IMR-90 (cell line): ENCODE measurements at regions not wholly inside any gene's neighbourhood (a gene's known extent, or its start where the extent isn't known, plus 50 kb on each side); places are given as distances from the start of the nearest gene placed in this dataset.

Experiments
- ATAC-seq: fragments of 200-7000 bp; cut with Tn5 transposase; 2 replicates; pipeline ENCODE4 v1.9.1; 2020; ENCODE audit warnings: low read depth, mild to moderate bottlenecking, moderate library complexity
- BruUV-seq: library from RNA; stranded (reverse); fragments of 400-500 nt; replicated peaks from 2 replicates; lab custom pipeline; 2021; lab: Mats Ljungman, UMichigan
- CTCF ChIA-PET: fragments of 300-600 bp; formaldehyde crosslinking; extraction: SDS; loops from one replicate; lab custom pipeline; 2021; ENCODE audit warnings: antibody characterized with exemption; lab: Yijun Ruan, JAX
- POLR2A ChIA-PET: fragments of 300-600 bp; sonication (Branson Sonifier 250); formaldehyde crosslinking; loops from one replicate; lab custom pipeline; 2022; ENCODE audit warnings: antibody characterized with exemption; ENCODE audit not compliant: unreplicated experiment; lab: Charles Lee
- DNase-seq: peaks from one replicate; pipeline ENCODE4 v3.0.0; 2013
- H2AFZ ChIP-seq: replicated peaks from 2 replicates; pipeline ENCODE3; 2013; ENCODE audit warnings: low read length, mild to moderate bottlenecking; ENCODE audit not compliant: poor library complexity
- H2AK5ac ChIP-seq: 2 replicates; pipeline ENCODE4 v1.6.1; 2013; ENCODE audit warnings: low read depth, low read length, inconsistent platforms
- H2AK9ac ChIP-seq: replicated peaks from 2 replicates; pipeline ENCODE3; 2013; ENCODE audit warnings: mild to moderate bottlenecking, low read depth, low read length, moderate library complexity; ENCODE audit not compliant: poor library complexity
- H2BK120ac ChIP-seq: 2 replicates; pipeline ENCODE4 v1.6.1; 2013; ENCODE audit warnings: low read depth, low read length, inconsistent platforms
- H2BK15ac ChIP-seq: 3 replicates; pipeline ENCODE4 v1.6.1; 2013; ENCODE audit warnings: low read depth, low read length, inconsistent platforms
- H2BK20ac ChIP-seq: 2 replicates; pipeline ENCODE4 v1.6.1; 2013; ENCODE audit warnings: low read depth, mild to moderate bottlenecking, inconsistent platforms, low read length, moderate library complexity
- H2BK5ac ChIP-seq: 2 replicates; pipeline ENCODE4 v1.6.1; 2013; ENCODE audit warnings: mild to moderate bottlenecking, low read depth, low read length, inconsistent platforms; ENCODE audit not compliant: poor library complexity, severe bottlenecking
- H3K14ac ChIP-seq: replicated peaks from 2 replicates; pipeline ENCODE4 v1.6.1; 2013; ENCODE audit warnings: low read depth, low read length, inconsistent platforms
- H3K18ac ChIP-seq: 2 replicates; pipeline ENCODE4 v1.6.1; 2013; ENCODE audit warnings: low read depth, low read length, control low read depth
- H3K23ac ChIP-seq: 2 replicates; pipeline ENCODE4 v1.6.1; 2013; ENCODE audit warnings: low read depth, low read length, inconsistent platforms
- H3K27ac ChIP-seq: 2 replicates; pipeline ENCODE4 v1.5.1; 2013; ENCODE audit warnings: mild to moderate bottlenecking, control low read depth, low read length; ENCODE audit not compliant: insufficient read depth
- H3K27me3 ChIP-seq: 2 replicates; pipeline ENCODE4 v1.6.1; 2013; ENCODE audit warnings: low read length; ENCODE audit not compliant: control insufficient read depth, insufficient read depth
- H3K36me3 ChIP-seq: 2 replicates; pipeline ENCODE4 v1.6.1; 2013; ENCODE audit warnings: low read length, mixed read lengths; ENCODE audit not compliant: control insufficient read depth, insufficient read depth
- H3K4ac ChIP-seq: 2 replicates; pipeline ENCODE4 v1.6.1; 2013; ENCODE audit warnings: low read depth, low read length, inconsistent platforms
- H3K4me1 ChIP-seq: 2 replicates; pipeline ENCODE4 v1.6.1; 2013; ENCODE audit warnings: low read length, mixed read lengths; ENCODE audit not compliant: control insufficient read depth, insufficient read depth
- H3K4me2 ChIP-seq: 2 replicates; pipeline ENCODE4 v1.6.1; 2013; ENCODE audit warnings: low read depth, mild to moderate bottlenecking, control low read depth, low read length, moderate library complexity
- H3K4me3 ChIP-seq: 2 replicates; pipeline ENCODE4 v1.5.1; 2013; ENCODE audit warnings: low read depth, mild to moderate bottlenecking, control low read depth, low read length, moderate library complexity; ENCODE audit not compliant: insufficient read depth
- H3K56ac ChIP-seq: 2 replicates; pipeline ENCODE4 v1.6.1; 2013; ENCODE audit warnings: low read length, inconsistent platforms; ENCODE audit not compliant: insufficient read depth; ENCODE audit errors: extremely low read depth
- H3K79me1 ChIP-seq, 2 experiments: 2 replicates each; pipeline ENCODE4 v1.6.1; 2013; ENCODE audit warnings: low read length in 2 of 2, inconsistent platforms in 1 of 2, low read depth in 1 of 2
- H3K9ac ChIP-seq: 2 replicates; pipeline ENCODE4 v1.6.1; 2013; ENCODE audit warnings: low read depth, low read length, control low read depth
- H3K9me1 ChIP-seq: 2 replicates; pipeline ENCODE4 v1.6.1; 2013; ENCODE audit warnings: low read length, inconsistent platforms; ENCODE audit not compliant: insufficient read depth
- H3K9me3 ChIP-seq: 2 replicates; pipeline ENCODE4 v1.6.1; 2013; ENCODE audit warnings: low read length; ENCODE audit not compliant: control insufficient read depth, insufficient read depth
- H4K20me1 ChIP-seq: 2 replicates; pipeline ENCODE4 v1.6.1; 2013; ENCODE audit warnings: low read length, inconsistent platforms; ENCODE audit not compliant: insufficient read depth
- H4K5ac ChIP-seq: 2 replicates; pipeline ENCODE4 v1.6.1; 2013; ENCODE audit warnings: mild to moderate bottlenecking, low read depth, low read length, control low read depth
- H4K8ac ChIP-seq, 2 experiments: 2 replicates each; pipeline ENCODE4 v1.6.1; 2013; ENCODE audit warnings: low read depth in 2 of 2, low read length in 2 of 2, control low read depth in 1 of 2, inconsistent platforms in 1 of 2
- H4K91ac ChIP-seq: 2 replicates; pipeline ENCODE4 v1.6.1; 2013; ENCODE audit warnings: low read depth, low read length, inconsistent platforms; ENCODE audit not compliant: insufficient read depth
- BHLHE40 ChIP-seq: fragments of 150-350 bp; IDR thresholded peaks from 2 replicates; pipeline ENCODE4 v1.6.1; 2016; ENCODE audit warnings: mild to moderate bottlenecking, low read depth, low read length
- CEBPB ChIP-seq: IDR thresholded peaks from 2 replicates; pipeline ENCODE4 v1.6.1; 2012; ENCODE audit warnings: low read depth, low read length, improper control_type of control experiment
- CHD1 ChIP-seq: IDR thresholded peaks from 2 replicates; pipeline ENCODE4 v1.6.1; 2012; ENCODE audit warnings: low read depth, low read length, improper control_type of control experiment
- CTCF ChIP-seq: conservative IDR thresholded peaks from 2 replicates; pipeline ENCODE4 v1.5.1; 2012; ENCODE audit warnings: mild to moderate bottlenecking, low read depth, low read length, improper control_type of control experiment
- ELK1 ChIP-seq: fragments of 150-350 bp; IDR thresholded peaks from 2 replicates; pipeline ENCODE4 v1.6.1; 2016; ENCODE audit warnings: low read depth, mild to moderate bottlenecking, low read length, moderate library complexity, borderline replicate concordance
- FOS ChIP-seq: fragments of 150-350 bp; IDR thresholded peaks from 2 replicates; pipeline ENCODE4 v1.6.1; 2016; ENCODE audit warnings: low read depth, low read length
- MAFK ChIP-seq: IDR thresholded peaks from 2 replicates; pipeline ENCODE4 v1.6.1; 2012; ENCODE audit warnings: low read depth, low read length, improper control_type of control experiment
- MAZ ChIP-seq: IDR thresholded peaks from 2 replicates; pipeline ENCODE4 v1.6.1; 2012; ENCODE audit warnings: low read depth, mild to moderate bottlenecking, low read length, improper control_type of control experiment, moderate library complexity, borderline replicate concordance
- MXI1 ChIP-seq: IDR thresholded peaks from 2 replicates; pipeline ENCODE4 v1.6.1; 2012; ENCODE audit warnings: low read depth, mild to moderate bottlenecking, low read length, moderate library complexity, borderline replicate concordance
- NFE2L2 ChIP-seq: fragments of 150-350 bp; IDR thresholded peaks from 2 replicates; pipeline ENCODE4 v1.6.1; 2016; ENCODE audit warnings: low read depth, mild to moderate bottlenecking, low read length
- POLR2A ChIP-seq: IDR thresholded peaks from 2 replicates; pipeline ENCODE4 v1.6.1; 2012; ENCODE audit warnings: mild to moderate bottlenecking, low read depth, low read length
- RAD21 ChIP-seq: IDR thresholded peaks from 2 replicates; pipeline ENCODE4 v1.6.1; 2012; ENCODE audit warnings: low read length, improper control_type of control experiment
- RCOR1 ChIP-seq: IDR thresholded peaks from 2 replicates; pipeline ENCODE4 v1.6.1; 2012; ENCODE audit warnings: mild to moderate bottlenecking, low read length, improper control_type of control experiment; ENCODE audit not compliant: insufficient replicate concordance
- RFX5 ChIP-seq: IDR thresholded peaks from 2 replicates; pipeline ENCODE4 v1.8.0; 2012; ENCODE audit warnings: low read depth, mild to moderate bottlenecking, low read length, moderate library complexity
- SMC3 ChIP-seq: fragments of 150-350 bp; IDR thresholded peaks from 2 replicates; pipeline ENCODE4 v1.6.1; 2016; ENCODE audit warnings: low read depth, mild to moderate bottlenecking, antibody characterized with exemption, low read length, moderate library complexity
- USF2 ChIP-seq: fragments of 150-350 bp; IDR thresholded peaks from 2 replicates; pipeline ENCODE4 v1.6.1; 2017; ENCODE audit warnings: mild to moderate bottlenecking, antibody characterized with exemption, low read length, low read depth
- WGBS, 2 experiments: methylation state at CpG; one replicate each; pipeline versions ENCODE4 v1.1.5 to v1.1.7; 2013; ENCODE audit warnings: missing lambda C conversion rate in 2 of 2; ENCODE audit not compliant: insufficient read length in 1 of 2; ENCODE audit errors: extremely low coverage in 2 of 2; 5-methylcytosine and 5-hydroxymethylcytosine counted together
- dilution Hi-C: fragments of 300-500 bp; cut with HindIII; formaldehyde crosslinking; loops from one replicate; pipeline ENCODE4 v1.14.3; 2018; ENCODE audit warnings: low sequenced_read_pairs; ENCODE audit not compliant: unreplicated experiment
- in situ Hi-C: fragments of 300-500 bp; cut with MboI; formaldehyde crosslinking; loops from 3 replicates; pipeline ENCODE4 v1.14.3; 2019; ENCODE audit warnings: low sequenced_read_pairs, inconsistent platforms, mixed read lengths
- intact Hi-C: fragments of 100-400 bp; cut with micrococcal nuclease; formaldehyde crosslinking; loops from 2 replicates; pipeline ENCODE4 v1.10.0; 2022

- in situ Hi-C loops (no loop called here), dilution Hi-C loops (no loop called here), intact Hi-C loops (no loop called here)
- Histone ChIP-seq H2BK20ac (no peak overlapping the region), H3K9me3 (no peaks in the 10 kb centered on the region), H3K4ac (no peak overlapping the region), H3K9ac (no peak overlapping the region), H3K27me3 (no peaks in the 10 kb centered on the region), H3K4me2 (no peak overlapping the region), H3K4me1 (no peaks in the 10 kb centered on the region), H3K27ac (no peak overlapping the region), H3K23ac (no peak overlapping the region), H4K5ac (no peak overlapping the region), H3K14ac (no peak overlapping the region), H3K4me3 (no peak overlapping the region), H4K8ac (no peak overlapping the region), H3K56ac (no peak overlapping the region), H2BK15ac (no peak overlapping the region), H3K36me3 (no peaks in the 10 kb centered on the region), H4K91ac (no peak overlapping the region), H2BK5ac (no peak overlapping the region), H3K79me1 (no peaks in the 10 kb centered on the region), H4K20me1 (no peaks in the 10 kb centered on the region), H2AFZ (no peak overlapping the region), H3K18ac (no peak overlapping the region), H2AK9ac (no peak overlapping the region), H2BK120ac (no peak overlapping the region), H3K9me1 (no peaks in the 10 kb centered on the region), H2AK5ac (no peak overlapping the region)
- TF ChIP-seq SMC3 (no peak), RAD21 (no peak), POLR2A (no peak), CHD1 (no peak), USF2 (no peak), NFE2L2 (no peak), RFX5 (no peak), FOS (no peak), MAFK (no peak), CTCF (no peak), RCOR1 (no peak), BHLHE40 (no peak), ELK1 (no peak), CEBPB (no peak), MAZ (no peak), MXI1 (no peak)
- ATAC-seq (no peak), DNase-seq (no peak)
- no TSS peak for BruUV-seq
- ChIA-PET POLR2A (no interaction called here), CTCF (no interaction called here)
- no CpG with 5 or more reads among the region's 3 CpGs for WGBS, 2 experiments
Observed at GRCh38 chr7:83819911-83820310, 171.0 kb upstream of the SEMA3E start.
